Psoas muscle (tissue), 7 donors: ENCODE measurements at regions not wholly inside any gene's neighbourhood (a gene's known extent, or its start where the extent isn't known, plus 50 kb on each side); places are given as distances from the start of the nearest gene placed in this dataset.

Experiments
- ATAC-seq, 4 donors: fragments of 200-7000 bp; cut with Tn5 transposase; one replicate each; pipeline ENCODE4 v1.9.1; 2020; ENCODE audit warnings: moderate library complexity in 3 of 4, mild to moderate bottlenecking in 2 of 4
- DNase-seq, 2 donors: peaks; one replicate each; pipeline ENCODE4 v3.0.0-alpha.2; 2020
- H3K27ac ChIP-seq: fragments of 200-600 bp; one replicate; pipeline ENCODE4 v1.8.0; 2022
- H3K27me3 ChIP-seq, 3 donors: fragments of 200-600 bp in 1 of 3; one replicate each; pipeline versions ENCODE4 v1.6.1 to v1.8.0; 2013 to 2022; ENCODE audit warnings: low read length in 2 of 3, mild to moderate bottlenecking in 2 of 3, moderate library complexity in 1 of 3; ENCODE audit not compliant: insufficient read depth in 3 of 3
- H3K36me3 ChIP-seq, 2 donors: fragments of 200-600 bp in 1 of 2; one replicate each; pipeline versions ENCODE4 v1.6.1 to v1.8.0; 2013 to 2022; ENCODE audit warnings: low read depth in 1 of 2, mild to moderate bottlenecking in 1 of 2, moderate library complexity in 1 of 2; ENCODE audit not compliant: insufficient read depth in 1 of 2
- H3K4me1 ChIP-seq: fragments of 200-600 bp; one replicate; pipeline ENCODE4 v1.8.0; 2022
- H3K4me3 ChIP-seq: fragments of 200-600 bp; one replicate; pipeline ENCODE4 v1.8.0; 2022; ENCODE audit warnings: mild to moderate bottlenecking
- H3K9me3 ChIP-seq: fragments of 200-600 bp; one replicate; pipeline ENCODE4 v1.8.0; 2022
- CTCF ChIP-seq: fragments of 200-600 bp; IDR thresholded peaks from one replicate; pipeline ENCODE4 v1.8.0; 2022; ENCODE audit warnings: antibody characterized with exemption
- WGBS, 3 donors: extraction: QIAGEN DNeasy Blood & Tissue Kit; methylation state at CpG; one replicate each; pipeline versions ENCODE4 v1.1.6 to v1.1.7; 2013; 5-methylcytosine and 5-hydroxymethylcytosine counted together
- intact Hi-C, 2 donors: fragments of 100-400 bp; cut with DNase I; formaldehyde crosslinking; loops; one replicate each; pipeline versions ENCODE4 v1.11.0 to v1.14.2; 2022
- donor health status: healthy with polysubstance abuse.
- donor health status: DM: no; HTN: no; CAD: no; lungs with moderate emphysema.
- donor health status: Bipolar disorder and iron deficiency.
- donor health status: healthy.
- donor health status: DM: yes; HTN: yes; CAD: no.
- donor health status: DM: no; HTN: no; CAD: no.
- donor health status: DM: yes; HTN: yes; CAD: no.

DNA sequence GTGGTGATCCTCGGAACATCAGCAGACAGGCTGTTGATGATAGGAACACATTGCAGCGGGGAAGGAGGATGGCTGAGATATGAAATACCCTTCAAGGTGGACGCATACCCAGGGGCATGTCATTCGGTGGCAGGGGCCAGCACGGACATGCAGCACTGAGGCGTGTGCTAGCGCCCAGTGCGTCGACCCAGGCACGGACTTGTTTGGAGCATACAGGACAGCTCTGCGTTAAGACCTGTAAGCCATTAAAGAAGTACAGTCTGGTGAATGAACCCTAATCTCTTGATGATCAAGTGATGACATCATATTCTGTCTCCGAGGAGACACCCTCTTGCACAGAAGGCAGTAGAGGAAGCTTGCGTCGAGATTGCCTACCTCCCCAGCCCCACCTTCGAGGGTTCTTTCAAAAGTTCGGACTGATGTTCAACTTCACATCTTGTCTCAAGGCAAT, 63.6 kb upstream of the KIF26B start:
- no peak for TF ChIP-seq CTCF
- peaks cover 3 to 7% of the 10 kb centered on the region in 2 donors for H3K36me3 ChIP-seq
- H3K4me3 ChIP-seq, result no peak overlapping the region
- 92 to 96% (median 95%) methylated on average over 16 of the region's 16 CpGs for WGBS, 3 donors
- DNase-seq (no peak), ATAC-seq (no peak)
- no peaks in the 10 kb centered on the region for H3K4me1 ChIP-seq
- no peaks in the 10 kb centered on the region for H3K27me3 ChIP-seq
- H3K27ac ChIP-seq, result no peak overlapping the region
- H3K9me3 ChIP-seq, result no peaks in the 10 kb centered on the region
- intact Hi-C loops, result no loop called here

- DNase-seq (no peak), ATAC-seq (no peak)
- Histone ChIP-seq H3K4me1 (no peaks in the 10 kb centered on the region), H3K27ac (no peak overlapping the region), H3K27me3 (no peaks in the 10 kb centered on the region), H3K9me3 (no peaks in the 10 kb centered on the region), H3K4me3 (no peak overlapping the region), H3K36me3 (peaks cover 3 to 7% of the 10 kb centered on the region in 2 donors)
- 91 to 92% (median 92%) methylated on average over 11 of the region's 11 CpGs for WGBS, 3 donors
- no peak for TF ChIP-seq CTCF
- intact Hi-C loops, result no loop called here
Observed at GRCh38 chr1:245090491-245091090, 64.2 kb upstream of the KIF26B start.

- no peak overlapping the region for H3K27ac ChIP-seq
- no peaks in the 10 kb centered on the region for H3K27me3 ChIP-seq
- whole genome bisulfite sequencing, 3 donors, result 93 to 96% (median 96%) methylated on average over 4 of the region's 4 CpGs
- peaks cover 3 to 7% of the 10 kb centered on the region in 2 donors for H3K36me3 ChIP-seq
- no peaks in the 10 kb centered on the region for H3K9me3 ChIP-seq
- DNase-seq (no peak), ATAC-seq (no peak)
- H3K4me1 ChIP-seq, result no peaks in the 10 kb centered on the region
- no peak overlapping the region for H3K4me3 ChIP-seq
- intact Hi-C loops, result no loop called here
- no peak for TF ChIP-seq CTCF
Observed at GRCh38 chr1:245087723-245088122, 67.1 kb upstream of the KIF26B start.

- no peaks in the 10 kb centered on the region for H3K27me3 ChIP-seq
- no peak for TF ChIP-seq CTCF
- no peak for DNase-seq
- H3K9me3 ChIP-seq, result no peaks in the 10 kb centered on the region
- H3K27ac ChIP-seq, result no peak overlapping the region
- intact Hi-C loops, result no loop called here
- 88 to 93% (median 91%) methylated on average over 4 of the region's 4 CpGs for WGBS, 3 donors
- peaks cover 3 to 6% of the 10 kb centered on the region in 2 donors for H3K36me3 ChIP-seq
- no peak for ATAC-seq
- H3K4me1 ChIP-seq, result no peaks in the 10 kb centered on the region
- H3K4me3 ChIP-seq, result no peak overlapping the region
Observed at GRCh38 chr1:245086389-245086969, 68.3 kb upstream of the KIF26B start.
